Activated CD4-positive, alpha-beta memory T cell treated with anti-CD3 and anti-CD28 coated beads, Interleukin-2, amount 10 ng/mL, durations not matched to agents 7 days and 5 days (primary cell): ENCODE measurements at regions not wholly inside any gene's neighbourhood (a gene's known extent, or its start where the extent isn't known, plus 50 kb on each side); places are given as distances from the start of the nearest gene placed in this dataset.
"Not testable (repeated sequence)": the region's sequence is repeated elsewhere in the genome, so short reads cannot be mapped to it uniquely, and the experiment has no call there.

Source experiments
- CTCF ChIA-PET: fragments of 350-600 bp; sonication (Branson Sonifier 250); formaldehyde crosslinking; loops from one replicate; lab custom pipeline; 2021; ENCODE audit warnings: antibody characterized with exemption, inconsistent platforms; lab: Charles Lee
- POLR2A ChIA-PET: fragments of 350-600 bp; sonication (Branson Sonifier 250); formaldehyde crosslinking; loops from one replicate; lab custom pipeline; 2021; ENCODE audit warnings: antibody characterized with exemption; lab: Charles Lee
- DNase-seq: peaks from one replicate; pipeline ENCODE4 v3.0.0-alpha.2; 2020
- H3K27ac Mint-ChIP-seq: one replicate; pipeline ENCODE4 v1.8.0; 2021; ENCODE audit warnings: mild to moderate bottlenecking, mixed read lengths
- H3K27me3 Mint-ChIP-seq: one replicate; pipeline ENCODE4 v1.8.0; 2021; ENCODE audit warnings: mixed read lengths
- H3K36me3 Mint-ChIP-seq: one replicate; pipeline ENCODE4 v1.8.0; 2021; ENCODE audit warnings: low read depth, mixed read lengths
- H3K4me1 Mint-ChIP-seq: one replicate; pipeline ENCODE4 v1.8.0; 2021; ENCODE audit warnings: mixed read lengths
- H3K4me3 Mint-ChIP-seq: one replicate; pipeline ENCODE4 v1.8.0; 2021; ENCODE audit warnings: mild to moderate bottlenecking, mixed read lengths
- H3K9me3 Mint-ChIP-seq: one replicate; pipeline ENCODE4 v1.8.0; 2021; ENCODE audit warnings: mixed read lengths

- POLR2A ChIA-PET = no interaction called here
- no peak overlapping the region for H3K4me3 Mint-ChIP-seq
- H3K27ac Mint-ChIP-seq = no peak overlapping the region
- CTCF ChIA-PET = interaction anchor here (1.4 kb wide), 1 partner anchor 353 kb away, joined by 3 read pairs; no protein-coding TSS in a partner anchor
- H3K27me3 Mint-ChIP-seq = peaks cover 72% of the 10 kb centered on the region
- peaks cover 51% of the 10 kb centered on the region for H3K4me1 Mint-ChIP-seq
- DNase-seq = no peak
- no peaks in the 10 kb centered on the region for H3K36me3 Mint-ChIP-seq
- H3K9me3 Mint-ChIP-seq = no peaks in the 10 kb centered on the region
These were observed 122.3 kb upstream of the AFDN start for GRCh38 chr6:167704396-167704901.

DNA sequence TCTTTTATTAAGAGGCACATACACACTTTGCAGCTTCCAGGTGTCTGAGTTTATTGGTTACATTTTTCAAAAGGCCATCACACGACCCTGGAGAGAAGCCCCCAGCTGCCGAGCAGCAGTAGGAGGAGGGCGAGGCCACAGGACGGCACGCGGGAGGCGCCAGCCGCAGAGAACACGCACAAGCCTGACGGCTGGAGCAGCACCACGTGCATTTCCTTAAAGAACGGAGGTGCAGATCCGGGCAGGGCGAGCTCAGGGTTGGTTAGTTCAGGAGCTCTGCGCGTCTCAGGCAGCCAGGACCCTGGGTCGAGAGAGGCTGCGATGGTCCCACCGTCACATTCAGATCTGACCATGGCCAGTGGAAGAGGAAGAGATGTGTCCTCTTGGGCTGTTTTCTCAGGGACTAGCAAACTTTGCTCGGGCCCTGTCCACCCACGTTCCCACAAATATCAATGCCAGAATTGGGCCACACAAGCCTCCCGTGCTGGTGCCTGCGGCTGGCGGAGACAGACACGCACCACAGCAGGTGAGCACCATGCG lies 121.4 kb upstream of the AFDN start:
- Mint-ChIP-seq H3K4me3 (no peak overlapping the region), H3K27me3 (peaks cover 76% of the 10 kb centered on the region), H3K4me1 (peaks cover 43% of the 10 kb centered on the region), H3K9me3 (no peaks in the 10 kb centered on the region), H3K27ac (no peak overlapping the region), H3K36me3 (no peaks in the 10 kb centered on the region)
- no peak for DNase-seq
- POLR2A ChIA-PET = no interaction called here
- CTCF ChIA-PET = interaction anchor here (1.4 kb wide), 1 partner anchor 353 kb away, joined by 3 read pairs; no protein-coding TSS in a partner anchor

DNA sequence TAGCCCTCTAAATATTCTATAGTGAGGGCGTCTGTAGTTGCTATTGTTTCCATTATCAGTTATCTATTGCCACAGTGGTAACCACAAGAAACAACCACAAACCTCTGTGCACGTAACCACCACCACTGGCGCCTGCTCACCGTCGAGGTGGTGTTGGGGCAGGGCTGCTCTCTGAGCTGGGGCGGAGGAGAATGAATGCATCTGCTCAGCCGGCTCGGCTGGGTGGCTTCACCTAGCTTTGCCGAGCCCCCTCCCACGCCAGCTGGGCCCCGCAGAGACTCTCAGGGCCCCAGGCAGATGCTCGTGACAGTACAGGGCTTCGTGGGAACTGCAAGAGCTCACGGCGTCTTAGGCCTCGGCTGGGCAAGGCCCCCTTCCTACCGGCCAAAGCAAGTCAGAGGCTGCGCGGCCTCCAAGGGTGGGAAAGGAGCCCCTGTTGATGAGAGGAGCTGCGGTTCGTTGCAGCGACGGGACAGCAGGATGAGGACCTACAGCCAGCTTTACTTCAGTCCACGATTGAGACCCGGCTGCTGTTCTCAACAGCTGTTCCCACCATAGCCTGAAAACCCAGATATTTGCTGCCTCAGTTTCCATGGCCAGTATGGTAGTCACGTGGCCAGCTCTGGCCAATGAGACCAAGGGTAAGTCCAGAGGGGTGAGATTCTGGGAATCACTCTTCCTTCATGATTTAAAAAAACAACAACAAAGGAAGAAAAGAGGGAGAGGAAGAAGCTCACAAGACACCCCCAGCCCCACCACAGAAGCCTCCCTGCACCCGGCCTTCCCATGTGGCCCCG lies 120.2 kb upstream of the AFDN start:
- ChIA-PET CTCF (interaction anchor here (0.9 kb wide), 1 partner anchor 87 kb away, joined by 3 read pairs; no protein-coding TSS in a partner anchor), POLR2A (no interaction called here)
- DNase-seq = peak; percentile 83
- H3K36me3 Mint-ChIP-seq = no peaks in the 10 kb centered on the region
- no peaks in the 10 kb centered on the region for H3K9me3 Mint-ChIP-seq
- H3K4me1 Mint-ChIP-seq = peaks cover 33% of the 10 kb centered on the region
- peak overlapping the region; percentile 69 for H3K27ac Mint-ChIP-seq
- peaks cover 79% of the 10 kb centered on the region for H3K27me3 Mint-ChIP-seq
- H3K4me3 Mint-ChIP-seq = peak overlapping the region; percentile 60

GRCh38 chr6:167707686-167708500 lies 118.8 kb upstream of the AFDN start:
- POLR2A ChIA-PET = interaction anchor here (2.5 kb wide), 1 partner anchor 9 kb away, joined by 8 read pairs; no protein-coding TSS in a partner anchor
- peaks cover 33% of the 10 kb centered on the region for H3K4me1 Mint-ChIP-seq
- H3K9me3 Mint-ChIP-seq = no peaks in the 10 kb centered on the region
- H3K27ac Mint-ChIP-seq = no peak overlapping the region
- H3K4me3 Mint-ChIP-seq = no peak overlapping the region
- peaks cover 82% of the 10 kb centered on the region for H3K27me3 Mint-ChIP-seq
- CTCF ChIA-PET = no interaction called here
- H3K36me3 Mint-ChIP-seq = no peaks in the 10 kb centered on the region
- no peak for DNase-seq

DNA sequence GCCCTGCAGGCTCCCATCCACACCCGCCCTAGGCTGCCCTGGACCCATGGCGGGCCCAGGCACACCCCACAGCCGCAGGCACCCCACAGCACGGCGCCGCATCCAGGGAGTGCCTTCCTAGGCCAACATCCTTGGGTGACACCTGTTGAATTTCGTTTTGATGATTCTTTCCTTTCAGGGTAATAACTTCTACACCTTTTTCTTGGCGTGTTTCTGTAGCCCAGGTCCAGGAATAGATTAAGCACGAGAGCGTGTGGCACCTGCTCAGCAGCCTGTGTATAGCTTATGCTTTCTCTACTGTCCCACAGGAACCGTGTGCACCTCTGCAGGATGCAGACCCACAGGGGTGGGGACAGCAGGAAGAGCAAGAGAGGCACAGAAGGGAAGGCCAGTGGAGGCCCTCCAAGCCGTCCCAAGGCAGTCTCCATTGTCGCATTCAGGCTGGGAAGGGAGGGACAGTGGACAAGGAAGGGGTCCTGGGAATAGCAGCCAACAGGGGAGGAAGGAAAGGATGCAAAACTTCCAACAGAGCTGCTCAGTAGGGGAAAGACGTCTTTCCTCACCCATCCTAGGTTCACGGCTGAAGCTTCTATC lies 118.1 kb upstream of the AFDN start:
- CTCF ChIA-PET = no interaction called here
- H3K27me3 Mint-ChIP-seq = peaks cover 81% of the 10 kb centered on the region
- H3K27ac Mint-ChIP-seq = no peak overlapping the region
- POLR2A ChIA-PET = interaction anchor here (1.0 to 2.5 kb wide), 2 partner anchors 9 to 32 kb away, joined by 3 to 8 read pairs; no protein-coding TSS in a partner anchor
- no peak overlapping the region for H3K4me3 Mint-ChIP-seq
- DNase-seq = no peak
- no peaks in the 10 kb centered on the region for H3K9me3 Mint-ChIP-seq
- peaks cover 33% of the 10 kb centered on the region for H3K4me1 Mint-ChIP-seq
- H3K36me3 Mint-ChIP-seq = no peaks in the 10 kb centered on the region

DNA sequence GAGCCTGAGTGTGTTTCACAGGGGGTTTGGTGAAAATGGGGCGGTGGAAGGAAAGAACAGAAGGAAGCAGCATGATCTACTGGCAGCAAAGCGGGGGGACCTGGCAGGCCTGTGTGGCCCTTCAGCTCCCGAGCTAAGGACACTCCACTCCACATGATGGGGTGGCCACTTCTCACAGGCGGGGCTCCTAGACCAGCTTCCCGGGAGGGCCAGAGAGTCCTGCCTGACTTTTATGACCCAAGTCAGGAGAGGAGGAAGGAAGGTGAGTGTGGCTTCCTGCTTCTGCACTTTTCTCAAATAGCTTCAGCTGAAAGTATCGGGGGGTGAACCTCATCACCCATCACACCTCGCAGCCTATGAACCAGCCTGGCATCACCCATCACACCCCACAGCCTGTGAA lies 117.5 kb upstream of the AFDN start:
- CTCF ChIA-PET = no interaction called here
- DNase-seq = no peak
- peaks cover 33% of the 10 kb centered on the region for H3K4me1 Mint-ChIP-seq
- no peak overlapping the region for H3K4me3 Mint-ChIP-seq
- peaks cover 85% of the 10 kb centered on the region for H3K27me3 Mint-ChIP-seq
- no peak overlapping the region for H3K27ac Mint-ChIP-seq
- POLR2A ChIA-PET = interaction anchor here (1.0 to 2.5 kb wide), 2 partner anchors 10 to 33 kb away, joined by 3 to 8 read pairs; no protein-coding TSS in a partner anchor
- no peaks in the 10 kb centered on the region for H3K9me3 Mint-ChIP-seq
- H3K36me3 Mint-ChIP-seq = no peaks in the 10 kb centered on the region

- H3K4me3 Mint-ChIP-seq, H3K27ac Mint-ChIP-seq, CTCF ChIA-PET, H3K36me3 Mint-ChIP-seq, H3K9me3 Mint-ChIP-seq, DNase-seq: not testable (repeated sequence)
- POLR2A ChIA-PET = interaction anchor here (1.0 to 2.5 kb wide), 2 partner anchors 11 to 34 kb away, joined by 3 to 8 read pairs; no protein-coding TSS in a partner anchor
- Mint-ChIP-seq H3K4me1 (peaks cover 30% of the 10 kb centered on the region), H3K27me3 (peaks cover 86% of the 10 kb centered on the region)
These were observed 116.9 kb upstream of the AFDN start for GRCh38 chr6:167709776-167710336.

- CTCF ChIA-PET = no interaction called here
- POLR2A ChIA-PET = no interaction called here
- H3K4me3 Mint-ChIP-seq = no peak overlapping the region
These were observed 116.3 kb upstream of the AFDN start for GRCh38 chr6:167710363-167710920.

GRCh38 chr6:167711211-167711610 lies 115.5 kb upstream of the AFDN start:
- Mint-ChIP-seq H3K9me3 (no peaks in the 10 kb centered on the region), H3K27me3 (peaks cover 84% of the 10 kb centered on the region), H3K27ac (no peak overlapping the region), H3K4me1 (peaks cover 17% of the 10 kb centered on the region), H3K36me3 (no peaks in the 10 kb centered on the region), H3K4me3 (no peak overlapping the region)
- DNase-seq = no peak
- CTCF ChIA-PET = no interaction called here
- POLR2A ChIA-PET = no interaction called here

More at GRCh38 chr6:167710363-167710920, 116.3 kb upstream of the AFDN start:
- H3K27me3 Mint-ChIP-seq = peaks cover 82% of the 10 kb centered on the region
- H3K9me3 Mint-ChIP-seq = no peaks in the 10 kb centered on the region
- no peak for DNase-seq
- no peak overlapping the region for H3K27ac Mint-ChIP-seq
- H3K4me1 Mint-ChIP-seq = peaks cover 24% of the 10 kb centered on the region
- no peaks in the 10 kb centered on the region for H3K36me3 Mint-ChIP-seq

GRCh38 chr6:167711768-167712730 lies 114.7 kb upstream of the AFDN start:
- CTCF ChIA-PET = no interaction called here
- no peaks in the 10 kb centered on the region for H3K36me3 Mint-ChIP-seq
- peaks cover 83% of the 10 kb centered on the region for H3K27me3 Mint-ChIP-seq
- DNase-seq = peak; percentile 0
- H3K4me1 Mint-ChIP-seq = peaks cover 8% of the 10 kb centered on the region
- no peaks in the 10 kb centered on the region for H3K9me3 Mint-ChIP-seq
- no peak overlapping the region for H3K4me3 Mint-ChIP-seq
- POLR2A ChIA-PET = no interaction called here
- H3K27ac Mint-ChIP-seq = no peak overlapping the region

DNA sequence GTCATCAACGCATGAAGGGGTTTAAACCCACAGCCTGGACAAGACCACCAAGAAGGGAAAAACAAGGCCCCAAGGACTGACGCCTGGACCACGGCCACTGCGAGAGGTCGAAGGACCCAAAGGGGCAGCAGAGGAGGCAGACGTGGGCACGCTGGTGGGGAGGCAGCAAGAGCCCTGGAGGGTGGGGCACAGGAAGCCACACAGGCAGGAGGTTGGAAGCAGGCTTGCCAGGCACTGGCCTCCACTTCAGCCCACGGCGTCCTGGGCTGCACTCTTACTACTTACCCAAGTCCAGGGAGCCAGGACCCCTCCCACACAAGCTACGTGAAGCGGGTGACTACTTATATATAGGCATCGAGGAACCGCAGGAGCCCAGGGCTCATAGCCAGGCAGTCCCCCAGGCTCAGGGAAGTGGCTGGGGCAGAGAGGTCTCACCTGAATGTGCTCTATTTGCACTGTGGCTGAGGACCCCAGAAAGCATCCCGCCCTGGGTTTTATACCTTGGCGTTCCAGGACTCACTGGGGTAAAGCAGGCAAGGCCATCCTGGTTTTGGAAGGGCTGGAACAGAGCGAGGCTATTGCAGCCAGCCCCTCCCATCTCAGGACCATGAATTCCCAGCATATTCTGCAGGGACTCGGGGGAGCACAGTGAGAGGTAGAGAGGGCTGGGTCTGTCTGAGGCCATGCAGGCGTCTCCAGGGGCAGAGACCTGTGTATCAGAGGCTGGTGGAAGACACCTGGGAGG lies 113.8 kb upstream of the AFDN start:
- Mint-ChIP-seq H3K4me3 (no peak overlapping the region), H3K4me1 (peaks cover 6% of the 10 kb centered on the region), H3K36me3 (no peaks in the 10 kb centered on the region), H3K27me3 (peaks cover 80% of the 10 kb centered on the region), H3K27ac (no peak overlapping the region), H3K9me3 (no peaks in the 10 kb centered on the region)
- POLR2A ChIA-PET = no interaction called here
- CTCF ChIA-PET = no interaction called here
- DNase-seq = peak; percentile 5
